Esophagus muscularis mucosa (tissue), 4 donors: ENCODE measurements at regions not wholly inside any gene's neighbourhood (a gene's known extent, or its start where the extent isn't known, plus 50 kb on each side); places are given as distances from the start of the nearest gene placed in this dataset.

Experiments
- CTCF ChIP-seq, 3 experiments: fragments of 200-600 bp in 2 of 3; fragments of 450-650 bp in 1 of 3; sonication (generic) in 2 of 3; IDR thresholded peaks; one replicate each; pipeline ENCODE4 v1.5.1; 2017 to 2019; ENCODE audit warnings: antibody characterized with exemption in 3 of 3, mild to moderate bottlenecking in 2 of 3, moderate library complexity in 1 of 3
- EP300 ChIP-seq: sonication (generic); formaldehyde crosslinking; IDR thresholded peaks from one replicate; pipeline ENCODE4 v1.6.1; 2017; ENCODE audit warnings: antibody characterized with exemption
- POLR2A ChIP-seq: fragments of 450-650 bp; IDR thresholded peaks from one replicate; pipeline ENCODE4 v1.6.1; 2017; ENCODE audit warnings: antibody characterized with exemption, moderate library complexity, mild to moderate bottlenecking, low read depth

GRCh38 chr11:116043857-116044256 is 539.6 kb upstream of the CADM1 start:
- TF ChIP-seq POLR2A: no peak
- no peak for TF ChIP-seq EP300
- no peak for TF ChIP-seq CTCF (IDR thresholded peaks at IDR 0.05)
